GM12891 (cell line): ENCODE measurements at regions not wholly inside any gene's neighbourhood (a gene's known extent, or its start where the extent isn't known, plus 50 kb on each side); places are given as distances from the start of the nearest gene placed in this dataset.

Source experiments
- POLR2A ChIP-seq: IDR thresholded peaks from 2 replicates; pipeline ENCODE4 v1.6.1; 2011; ENCODE audit warnings: low read depth, low read length, control low read depth
- POLR2AphosphoS5 ChIP-seq: IDR thresholded peaks from 2 replicates; pipeline ENCODE4 v1.6.1; 2011; ENCODE audit warnings: low read depth, low read length, control low read depth
- TAF1 ChIP-seq: IDR thresholded peaks from 2 replicates; pipeline ENCODE4 v1.6.1; 2011; ENCODE audit warnings: low read depth, low read length, control low read depth

DNA sequence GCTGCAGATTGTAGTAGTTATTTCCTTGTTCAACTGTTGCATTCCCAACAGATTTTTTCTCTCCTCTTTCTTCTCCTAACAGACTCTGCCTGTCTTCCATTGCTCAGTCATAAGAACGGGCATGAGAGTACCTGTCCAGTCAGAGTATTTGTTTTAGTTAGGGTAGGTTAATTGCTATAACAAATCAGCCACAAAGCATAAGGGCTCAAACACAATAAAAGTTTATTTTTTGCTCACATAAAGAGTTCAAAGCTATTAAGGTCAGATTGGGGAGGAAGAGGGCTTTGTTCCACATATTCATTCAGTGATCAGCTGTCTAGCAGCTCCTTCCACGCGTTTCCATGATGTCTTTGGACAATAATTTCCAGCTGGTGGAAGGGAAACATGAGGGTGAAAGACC, 92.8 kb upstream of the PLXNC1 start:
- TF ChIP-seq POLR2A (no peak), POLR2AphosphoS5 (no peak), TAF1 (no peak)
